Spleen (tissue), 7 donors: ENCODE measurements at regions not wholly inside any gene's neighbourhood (a gene's known extent, or its start where the extent isn't known, plus 50 kb on each side); places are given as distances from the start of the nearest gene placed in this dataset.

Experiments
- POLR2A ChIP-seq, 3 donors: fragments of 450-650 bp; IDR thresholded peaks; one replicate each; pipeline ENCODE4 v1.5.1; 2017; ENCODE audit warnings: antibody characterized with exemption in 3 of 3, mild to moderate bottlenecking in 1 of 3
- POLR2AphosphoS5 ChIP-seq, 3 donors: sonication (generic); formaldehyde crosslinking; IDR thresholded peaks; one replicate each; pipeline ENCODE4 v1.5.1; 2017; ENCODE audit warnings: antibody characterized with exemption in 3 of 3
- TF ChIP-seq, protein P1 (sequence below), 11 experiments: fragments of 200-600 bp in 7 of 11; fragments of 450-650 bp in 4 of 11; sonication (generic) in 4 of 11; IDR thresholded peaks in 8 of 11; conservative IDR thresholded peaks in 3 of 11; 1 replicate in 7 of 11; 2 replicates in 4 of 11; pipeline versions ENCODE4 v1.4.0 to v1.8.0; 2016 to 2021; ENCODE audit warnings: antibody characterized with exemption in 11 of 11, inconsistent platforms in 4 of 11, mild to moderate bottlenecking in 1 of 11
- donor health status: DM: no; HTN: no; CAD: no; lungs with moderate emphysema.
- donor health status: DM: no; HTN: no; CAD: no.
- donor health status: DM: no; HTN: no; CAD: no.

- TF ChIP-seq, protein P1, sequence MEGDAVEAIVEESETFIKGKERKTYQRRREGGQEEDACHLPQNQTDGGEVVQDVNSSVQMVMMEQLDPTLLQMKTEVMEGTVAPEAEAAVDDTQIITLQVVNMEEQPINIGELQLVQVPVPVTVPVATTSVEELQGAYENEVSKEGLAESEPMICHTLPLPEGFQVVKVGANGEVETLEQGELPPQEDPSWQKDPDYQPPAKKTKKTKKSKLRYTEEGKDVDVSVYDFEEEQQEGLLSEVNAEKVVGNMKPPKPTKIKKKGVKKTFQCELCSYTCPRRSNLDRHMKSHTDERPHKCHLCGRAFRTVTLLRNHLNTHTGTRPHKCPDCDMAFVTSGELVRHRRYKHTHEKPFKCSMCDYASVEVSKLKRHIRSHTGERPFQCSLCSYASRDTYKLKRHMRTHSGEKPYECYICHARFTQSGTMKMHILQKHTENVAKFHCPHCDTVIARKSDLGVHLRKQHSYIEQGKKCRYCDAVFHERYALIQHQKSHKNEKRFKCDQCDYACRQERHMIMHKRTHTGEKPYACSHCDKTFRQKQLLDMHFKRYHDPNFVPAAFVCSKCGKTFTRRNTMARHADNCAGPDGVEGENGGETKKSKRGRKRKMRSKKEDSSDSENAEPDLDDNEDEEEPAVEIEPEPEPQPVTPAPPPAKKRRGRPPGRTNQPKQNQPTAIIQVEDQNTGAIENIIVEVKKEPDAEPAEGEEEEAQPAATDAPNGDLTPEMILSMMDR (IDR thresholded peaks at IDR 0.05 in 8 of 11, conservative IDR thresholded peaks at IDR 0.05 in 3 of 11): no peak
- no peak for TF ChIP-seq POLR2AphosphoS5 (IDR thresholded peaks at IDR 0.05)
- TF ChIP-seq POLR2A (IDR thresholded peaks at IDR 0.05): no peak
Measured at GRCh38 chr16:79679334-79679733, 78.8 kb upstream of the MAF start.
